IMR-90 (cell line): ENCODE measurements at regions not wholly inside any gene's neighbourhood (a gene's known extent, or its start where the extent isn't known, plus 50 kb on each side); places are given as distances from the start of the nearest gene placed in this dataset.

Experiments used
- ATAC-seq: fragments of 200-7000 bp; cut with Tn5 transposase; 2 replicates; pipeline ENCODE4 v1.9.1; 2020; ENCODE audit warnings: low read depth, mild to moderate bottlenecking, moderate library complexity
- BruUV-seq: library from RNA; stranded (reverse); fragments of 400-500 nt; replicated peaks from 2 replicates; lab custom pipeline; 2021; lab: Mats Ljungman, UMichigan
- CTCF ChIA-PET: fragments of 300-600 bp; formaldehyde crosslinking; extraction: SDS; loops from one replicate; lab custom pipeline; 2021; ENCODE audit warnings: antibody characterized with exemption; lab: Yijun Ruan, JAX
- POLR2A ChIA-PET: fragments of 300-600 bp; sonication (Branson Sonifier 250); formaldehyde crosslinking; loops from one replicate; lab custom pipeline; 2022; ENCODE audit warnings: antibody characterized with exemption; ENCODE audit not compliant: unreplicated experiment; lab: Charles Lee
- DNase-seq: peaks from one replicate; pipeline ENCODE4 v3.0.0; 2013
- H2AFZ ChIP-seq: replicated peaks from 2 replicates; pipeline ENCODE3; 2013; ENCODE audit warnings: low read length, mild to moderate bottlenecking; ENCODE audit not compliant: poor library complexity
- H2AK5ac ChIP-seq: 2 replicates; pipeline ENCODE4 v1.6.1; 2013; ENCODE audit warnings: low read depth, low read length, inconsistent platforms
- H2AK9ac ChIP-seq: replicated peaks from 2 replicates; pipeline ENCODE3; 2013; ENCODE audit warnings: mild to moderate bottlenecking, low read depth, low read length, moderate library complexity; ENCODE audit not compliant: poor library complexity
- H2BK120ac ChIP-seq: 2 replicates; pipeline ENCODE4 v1.6.1; 2013; ENCODE audit warnings: low read depth, low read length, inconsistent platforms
- H2BK15ac ChIP-seq: 3 replicates; pipeline ENCODE4 v1.6.1; 2013; ENCODE audit warnings: low read depth, low read length, inconsistent platforms
- H2BK20ac ChIP-seq: 2 replicates; pipeline ENCODE4 v1.6.1; 2013; ENCODE audit warnings: low read depth, mild to moderate bottlenecking, inconsistent platforms, low read length, moderate library complexity
- H2BK5ac ChIP-seq: 2 replicates; pipeline ENCODE4 v1.6.1; 2013; ENCODE audit warnings: mild to moderate bottlenecking, low read depth, low read length, inconsistent platforms; ENCODE audit not compliant: poor library complexity, severe bottlenecking
- H3K14ac ChIP-seq: replicated peaks from 2 replicates; pipeline ENCODE4 v1.6.1; 2013; ENCODE audit warnings: low read depth, low read length, inconsistent platforms
- H3K18ac ChIP-seq: 2 replicates; pipeline ENCODE4 v1.6.1; 2013; ENCODE audit warnings: low read depth, low read length, control low read depth
- H3K23ac ChIP-seq: 2 replicates; pipeline ENCODE4 v1.6.1; 2013; ENCODE audit warnings: low read depth, low read length, inconsistent platforms
- H3K27ac ChIP-seq: 2 replicates; pipeline ENCODE4 v1.5.1; 2013; ENCODE audit warnings: mild to moderate bottlenecking, control low read depth, low read length; ENCODE audit not compliant: insufficient read depth
- H3K27me3 ChIP-seq: 2 replicates; pipeline ENCODE4 v1.6.1; 2013; ENCODE audit warnings: low read length; ENCODE audit not compliant: control insufficient read depth, insufficient read depth
- H3K36me3 ChIP-seq: 2 replicates; pipeline ENCODE4 v1.6.1; 2013; ENCODE audit warnings: low read length, mixed read lengths; ENCODE audit not compliant: control insufficient read depth, insufficient read depth
- H3K4ac ChIP-seq: 2 replicates; pipeline ENCODE4 v1.6.1; 2013; ENCODE audit warnings: low read depth, low read length, inconsistent platforms
- H3K4me1 ChIP-seq: 2 replicates; pipeline ENCODE4 v1.6.1; 2013; ENCODE audit warnings: low read length, mixed read lengths; ENCODE audit not compliant: control insufficient read depth, insufficient read depth
- H3K4me2 ChIP-seq: 2 replicates; pipeline ENCODE4 v1.6.1; 2013; ENCODE audit warnings: low read depth, mild to moderate bottlenecking, control low read depth, low read length, moderate library complexity
- H3K4me3 ChIP-seq: 2 replicates; pipeline ENCODE4 v1.5.1; 2013; ENCODE audit warnings: low read depth, mild to moderate bottlenecking, control low read depth, low read length, moderate library complexity; ENCODE audit not compliant: insufficient read depth
- H3K56ac ChIP-seq: 2 replicates; pipeline ENCODE4 v1.6.1; 2013; ENCODE audit warnings: low read length, inconsistent platforms; ENCODE audit not compliant: insufficient read depth; ENCODE audit errors: extremely low read depth
- H3K79me1 ChIP-seq, 2 experiments: 2 replicates each; pipeline ENCODE4 v1.6.1; 2013; ENCODE audit warnings: low read length in 2 of 2, inconsistent platforms in 1 of 2, low read depth in 1 of 2
- H3K9ac ChIP-seq: 2 replicates; pipeline ENCODE4 v1.6.1; 2013; ENCODE audit warnings: low read depth, low read length, control low read depth
- H3K9me1 ChIP-seq: 2 replicates; pipeline ENCODE4 v1.6.1; 2013; ENCODE audit warnings: low read length, inconsistent platforms; ENCODE audit not compliant: insufficient read depth
- H3K9me3 ChIP-seq: 2 replicates; pipeline ENCODE4 v1.6.1; 2013; ENCODE audit warnings: low read length; ENCODE audit not compliant: control insufficient read depth, insufficient read depth
- H4K20me1 ChIP-seq: 2 replicates; pipeline ENCODE4 v1.6.1; 2013; ENCODE audit warnings: low read length, inconsistent platforms; ENCODE audit not compliant: insufficient read depth
- H4K5ac ChIP-seq: 2 replicates; pipeline ENCODE4 v1.6.1; 2013; ENCODE audit warnings: mild to moderate bottlenecking, low read depth, low read length, control low read depth
- H4K8ac ChIP-seq, 2 experiments: 2 replicates each; pipeline ENCODE4 v1.6.1; 2013; ENCODE audit warnings: low read depth in 2 of 2, low read length in 2 of 2, control low read depth in 1 of 2, inconsistent platforms in 1 of 2
- H4K91ac ChIP-seq: 2 replicates; pipeline ENCODE4 v1.6.1; 2013; ENCODE audit warnings: low read depth, low read length, inconsistent platforms; ENCODE audit not compliant: insufficient read depth
- BHLHE40 ChIP-seq: fragments of 150-350 bp; IDR thresholded peaks from 2 replicates; pipeline ENCODE4 v1.6.1; 2016; ENCODE audit warnings: mild to moderate bottlenecking, low read depth, low read length
- CHD1 ChIP-seq: IDR thresholded peaks from 2 replicates; pipeline ENCODE4 v1.6.1; 2012; ENCODE audit warnings: low read depth, low read length, improper control_type of control experiment
- FOS ChIP-seq: fragments of 150-350 bp; IDR thresholded peaks from 2 replicates; pipeline ENCODE4 v1.6.1; 2016; ENCODE audit warnings: low read depth, low read length
- MAZ ChIP-seq: IDR thresholded peaks from 2 replicates; pipeline ENCODE4 v1.6.1; 2012; ENCODE audit warnings: low read depth, mild to moderate bottlenecking, low read length, improper control_type of control experiment, moderate library complexity, borderline replicate concordance
- MXI1 ChIP-seq: IDR thresholded peaks from 2 replicates; pipeline ENCODE4 v1.6.1; 2012; ENCODE audit warnings: low read depth, mild to moderate bottlenecking, low read length, moderate library complexity, borderline replicate concordance
- NFE2L2 ChIP-seq: fragments of 150-350 bp; IDR thresholded peaks from 2 replicates; pipeline ENCODE4 v1.6.1; 2016; ENCODE audit warnings: low read depth, mild to moderate bottlenecking, low read length
- POLR2A ChIP-seq: IDR thresholded peaks from 2 replicates; pipeline ENCODE4 v1.6.1; 2012; ENCODE audit warnings: mild to moderate bottlenecking, low read depth, low read length
- RCOR1 ChIP-seq: IDR thresholded peaks from 2 replicates; pipeline ENCODE4 v1.6.1; 2012; ENCODE audit warnings: mild to moderate bottlenecking, low read length, improper control_type of control experiment; ENCODE audit not compliant: insufficient replicate concordance
- RFX5 ChIP-seq: IDR thresholded peaks from 2 replicates; pipeline ENCODE4 v1.8.0; 2012; ENCODE audit warnings: low read depth, mild to moderate bottlenecking, low read length, moderate library complexity
- SMC3 ChIP-seq: fragments of 150-350 bp; IDR thresholded peaks from 2 replicates; pipeline ENCODE4 v1.6.1; 2016; ENCODE audit warnings: low read depth, mild to moderate bottlenecking, antibody characterized with exemption, low read length, moderate library complexity
- WGBS, 2 experiments: methylation state at CpG; one replicate each; pipeline versions ENCODE4 v1.1.5 to v1.1.7; 2013; ENCODE audit warnings: missing lambda C conversion rate in 2 of 2; ENCODE audit not compliant: insufficient read length in 1 of 2; ENCODE audit errors: extremely low coverage in 2 of 2; 5-methylcytosine and 5-hydroxymethylcytosine counted together
- dilution Hi-C: fragments of 300-500 bp; cut with HindIII; formaldehyde crosslinking; loops from one replicate; pipeline ENCODE4 v1.14.3; 2018; ENCODE audit warnings: low sequenced_read_pairs; ENCODE audit not compliant: unreplicated experiment
- in situ Hi-C: fragments of 300-500 bp; cut with MboI; formaldehyde crosslinking; loops from 3 replicates; pipeline ENCODE4 v1.14.3; 2019; ENCODE audit warnings: low sequenced_read_pairs, inconsistent platforms, mixed read lengths
- intact Hi-C: fragments of 100-400 bp; cut with micrococcal nuclease; formaldehyde crosslinking; loops from 2 replicates; pipeline ENCODE4 v1.10.0; 2022
- TF ChIP-seq, protein P1 (sequence below): fragments of 150-350 bp; IDR thresholded peaks from 2 replicates; pipeline ENCODE4 v1.6.1; 2016; ENCODE audit warnings: low read depth, mild to moderate bottlenecking, low read length, moderate library complexity, borderline replicate concordance
- TF ChIP-seq, protein P2 (sequence below): fragments of 150-350 bp; IDR thresholded peaks from 2 replicates; pipeline ENCODE4 v1.6.1; 2017; ENCODE audit warnings: mild to moderate bottlenecking, antibody characterized with exemption, low read length, low read depth

DNA sequence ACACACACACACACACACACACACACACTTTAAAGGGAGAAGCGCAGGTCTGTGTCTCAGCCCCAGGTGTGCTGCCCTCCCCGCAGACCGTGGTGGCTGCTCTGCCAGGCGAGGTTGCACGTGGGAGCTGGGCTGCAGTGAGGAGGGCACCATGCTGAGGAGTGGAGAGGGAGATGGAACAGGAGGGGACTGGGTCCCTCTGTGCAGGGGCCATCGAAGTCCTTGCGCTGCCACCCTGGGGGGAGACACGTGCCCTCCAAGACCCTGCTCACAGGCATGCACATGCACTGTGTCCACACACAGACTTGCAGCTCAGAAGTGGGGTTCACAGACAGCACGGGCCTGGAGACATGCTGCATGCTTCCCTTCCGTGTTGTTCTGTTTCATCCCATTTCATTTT, 65.5 kb upstream of the HGFAC start:
- no TSS peak for BruUV-seq
- H2AK9ac ChIP-seq: peak overlapping the region; percentile 30

More for the DNA sequence above, 65.5 kb upstream of the HGFAC start:
- H2BK120ac ChIP-seq: no peak overlapping the region
- no peak overlapping the region for H3K23ac ChIP-seq
- TF ChIP-seq POLR2A (no peak), CHD1 (no peak), NFE2L2 (no peak), BHLHE40 (no peak), MAZ (no peak), FOS (no peak), SMC3 (no peak), MXI1 (no peak), RFX5 (no peak), RCOR1 (no peak)
- TF ChIP-seq, protein P1, sequence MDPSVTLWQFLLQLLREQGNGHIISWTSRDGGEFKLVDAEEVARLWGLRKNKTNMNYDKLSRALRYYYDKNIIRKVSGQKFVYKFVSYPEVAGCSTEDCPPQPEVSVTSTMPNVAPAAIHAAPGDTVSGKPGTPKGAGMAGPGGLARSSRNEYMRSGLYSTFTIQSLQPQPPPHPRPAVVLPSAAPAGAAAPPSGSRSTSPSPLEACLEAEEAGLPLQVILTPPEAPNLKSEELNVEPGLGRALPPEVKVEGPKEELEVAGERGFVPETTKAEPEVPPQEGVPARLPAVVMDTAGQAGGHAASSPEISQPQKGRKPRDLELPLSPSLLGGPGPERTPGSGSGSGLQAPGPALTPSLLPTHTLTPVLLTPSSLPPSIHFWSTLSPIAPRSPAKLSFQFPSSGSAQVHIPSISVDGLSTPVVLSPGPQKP: no peak
- TF ChIP-seq, protein P2, sequence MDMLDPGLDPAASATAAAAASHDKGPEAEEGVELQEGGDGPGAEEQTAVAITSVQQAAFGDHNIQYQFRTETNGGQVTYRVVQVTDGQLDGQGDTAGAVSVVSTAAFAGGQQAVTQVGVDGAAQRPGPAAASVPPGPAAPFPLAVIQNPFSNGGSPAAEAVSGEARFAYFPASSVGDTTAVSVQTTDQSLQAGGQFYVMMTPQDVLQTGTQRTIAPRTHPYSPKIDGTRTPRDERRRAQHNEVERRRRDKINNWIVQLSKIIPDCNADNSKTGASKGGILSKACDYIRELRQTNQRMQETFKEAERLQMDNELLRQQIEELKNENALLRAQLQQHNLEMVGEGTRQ: no peak
- H4K20me1 ChIP-seq: peaks cover 21% of the 10 kb centered on the region
- H3K27me3 ChIP-seq: no peaks in the 10 kb centered on the region
- no peak overlapping the region; the same call in 1 of the 2 replicates for H2AK5ac ChIP-seq
- H2BK20ac ChIP-seq: no peak overlapping the region
- no peak overlapping the region for H3K4me2 ChIP-seq
- no peak overlapping the region for H3K18ac ChIP-seq
- H3K4ac ChIP-seq: peak overlapping the region; percentile 10; the same call in 1 of the 2 replicates
- ChIA-PET POLR2A (interaction anchor here (0.6 kb wide), 1 partner anchor 94 kb away, joined by 3 read pairs; no protein-coding TSS in a partner anchor), CTCF (interaction anchor here (1.2 kb wide), 1 partner anchor 30 kb away, joined by 5 read pairs; no protein-coding TSS in a partner anchor)
- no peak overlapping the region for H3K9ac ChIP-seq
- intact Hi-C loops (no loop called here), in situ Hi-C loops (no loop called here), dilution Hi-C loops (no loop called here)
- H4K5ac ChIP-seq: no peak overlapping the region
- peaks cover 12 to 54% of the 10 kb centered on the region in 2 experiments for H3K79me1 ChIP-seq
- H3K9me3 ChIP-seq: peaks cover 6% of the 10 kb centered on the region
- no peak overlapping the region for H2AFZ ChIP-seq
- H3K27ac ChIP-seq: no peak overlapping the region
- H3K36me3 ChIP-seq: no peaks in the 10 kb centered on the region; the same call in none of the 2 replicates
- H4K8ac ChIP-seq: no peak overlapping the region
- H3K4me1 ChIP-seq: peaks cover 3% of the 10 kb centered on the region; the same call in 1 of the 2 replicates
- peaks cover 5% of the 10 kb centered on the region; the same call in 1 of the 2 replicates for H3K9me1 ChIP-seq
- H3K56ac ChIP-seq: no peak overlapping the region
- ATAC-seq (no peak), DNase-seq (no peak)
- H3K14ac ChIP-seq: no peak overlapping the region
- H4K91ac ChIP-seq: no peak overlapping the region
- no peak overlapping the region for H2BK5ac ChIP-seq
- 96% methylated on average over 4 of the region's 10 CpGs; no CpG with 5 or more reads in 1 of the 2 experiments for WGBS, 2 experiments
- H3K4me3 ChIP-seq: no peak overlapping the region
- H2BK15ac ChIP-seq: 0 out of 3 replicates have a peak overlapping the region, but pooled peaks have one; percentile 28
